GM12878 (cell line): ENCODE measurements at regions not wholly inside any gene's neighbourhood (a gene's known extent, or its start where the extent isn't known, plus 50 kb on each side); places are given as distances from the start of the nearest gene placed in this dataset.

ENCODE experiments used
- EZH2 ChIP-seq: IDR thresholded peaks from 2 replicates; pipeline ENCODE4 v1.6.1; 2012; ENCODE audit warnings: low read depth, mild to moderate bottlenecking, control low read depth, inconsistent platforms, low read length, borderline replicate concordance; ENCODE audit not compliant: control insufficient read depth
- HDAC2 ChIP-seq: fragments of 200-600 bp; sonication (generic); IDR thresholded peaks from 2 replicates; pipeline ENCODE4 v1.6.1; 2017
- POLR2A ChIP-seq: IDR thresholded peaks from 2 replicates; pipeline ENCODE4 v1.6.1; 2011; ENCODE audit warnings: low read depth, mild to moderate bottlenecking, low read length
- POLR2AphosphoS2 ChIP-seq: IDR thresholded peaks from 2 replicates; pipeline ENCODE4 v1.6.1; 2011; ENCODE audit warnings: low read depth, mild to moderate bottlenecking, low read length, improper control_type of control experiment, moderate library complexity
- POLR2AphosphoS5 ChIP-seq: IDR thresholded peaks from 2 replicates; pipeline ENCODE4 v1.6.1; 2011; ENCODE audit warnings: mild to moderate bottlenecking, low read length, inconsistent platforms
- TF ChIP-seq, protein P1 (sequence below), 3 experiments: IDR thresholded peaks in 2 of 3; conservative IDR thresholded peaks in 1 of 3; 2 replicates each; pipeline ENCODE4 v1.5.1; 2011; ENCODE audit warnings: low read depth in 3 of 3, low read length in 3 of 3, mild to moderate bottlenecking in 3 of 3, control low read depth in 2 of 3, moderate library complexity in 2 of 3, inconsistent platforms in 1 of 3, mixed read lengths in 1 of 3; ENCODE audit not compliant: control insufficient read depth in 2 of 3, insufficient read depth in 1 of 3; ENCODE audit errors: extremely low read depth in 1 of 3

GRCh38 chr18:78497641-78498040, 482.0 kb upstream of the SALL3 start:
- no peak for TF ChIP-seq POLR2AphosphoS5
- TF ChIP-seq, protein P1, sequence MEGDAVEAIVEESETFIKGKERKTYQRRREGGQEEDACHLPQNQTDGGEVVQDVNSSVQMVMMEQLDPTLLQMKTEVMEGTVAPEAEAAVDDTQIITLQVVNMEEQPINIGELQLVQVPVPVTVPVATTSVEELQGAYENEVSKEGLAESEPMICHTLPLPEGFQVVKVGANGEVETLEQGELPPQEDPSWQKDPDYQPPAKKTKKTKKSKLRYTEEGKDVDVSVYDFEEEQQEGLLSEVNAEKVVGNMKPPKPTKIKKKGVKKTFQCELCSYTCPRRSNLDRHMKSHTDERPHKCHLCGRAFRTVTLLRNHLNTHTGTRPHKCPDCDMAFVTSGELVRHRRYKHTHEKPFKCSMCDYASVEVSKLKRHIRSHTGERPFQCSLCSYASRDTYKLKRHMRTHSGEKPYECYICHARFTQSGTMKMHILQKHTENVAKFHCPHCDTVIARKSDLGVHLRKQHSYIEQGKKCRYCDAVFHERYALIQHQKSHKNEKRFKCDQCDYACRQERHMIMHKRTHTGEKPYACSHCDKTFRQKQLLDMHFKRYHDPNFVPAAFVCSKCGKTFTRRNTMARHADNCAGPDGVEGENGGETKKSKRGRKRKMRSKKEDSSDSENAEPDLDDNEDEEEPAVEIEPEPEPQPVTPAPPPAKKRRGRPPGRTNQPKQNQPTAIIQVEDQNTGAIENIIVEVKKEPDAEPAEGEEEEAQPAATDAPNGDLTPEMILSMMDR (IDR thresholded peaks at IDR 0.05 in 2 of 3, conservative IDR thresholded peaks at IDR 0.05 in 1 of 3; ENCODE audit: control insufficient read depth in 2 of 3, extremely low read depth in 1 of 3, insufficient read depth in 1 of 3, low read depth in 3 of 3, low read length in 3 of 3), result no peak
- no peak for TF ChIP-seq POLR2A
- no peak for TF ChIP-seq POLR2AphosphoS2
- TF ChIP-seq HDAC2, result no peak
- TF ChIP-seq EZH2, result no peak
